Spleen (tissue), 3 donors: ENCODE measurements at regions not wholly inside any gene's neighbourhood (a gene's known extent, or its start where the extent isn't known, plus 50 kb on each side); places are given as distances from the start of the nearest gene placed in this dataset.

Experiments used
- POLR2A ChIP-seq, 3 donors: fragments of 450-650 bp; IDR thresholded peaks; one replicate each; pipeline ENCODE4 v1.5.1; 2017; ENCODE audit warnings: antibody characterized with exemption in 3 of 3, mild to moderate bottlenecking in 1 of 3
- POLR2AphosphoS5 ChIP-seq, 3 donors: sonication (generic); formaldehyde crosslinking; IDR thresholded peaks; one replicate each; pipeline ENCODE4 v1.5.1; 2017; ENCODE audit warnings: antibody characterized with exemption in 3 of 3

DNA sequence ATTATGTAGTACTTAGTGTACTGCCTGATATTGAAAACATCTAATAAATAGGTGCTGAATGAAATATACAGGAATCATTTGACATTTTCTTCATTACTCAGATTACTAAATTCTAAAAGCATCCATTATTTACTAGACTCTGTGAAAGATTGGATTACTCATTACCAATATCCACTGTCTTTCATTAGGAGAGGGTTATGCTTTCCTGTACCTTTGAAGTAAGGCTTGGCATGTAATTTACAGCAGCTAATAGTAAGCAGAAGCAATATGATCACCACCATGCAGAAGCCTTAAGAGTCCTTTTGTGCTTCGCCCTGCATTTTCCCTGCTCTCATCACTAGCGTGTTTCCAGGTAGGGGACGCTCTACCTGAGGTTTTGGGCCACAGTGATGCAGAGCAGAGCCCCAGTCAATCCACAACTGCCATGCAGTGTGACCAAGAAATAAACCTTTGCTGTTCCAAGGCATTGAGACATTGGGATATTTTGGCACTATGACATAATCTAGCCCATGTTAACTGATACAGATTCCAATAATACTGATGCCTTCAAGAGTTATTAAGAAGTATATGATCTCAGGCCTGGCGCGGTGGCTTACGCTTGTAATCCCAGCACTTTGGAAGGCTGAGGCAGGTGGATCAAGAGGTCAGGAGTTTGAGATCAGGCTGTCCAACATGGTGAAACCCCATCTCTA lies 502.8 kb upstream of the MARCKS start:
- no peak for TF ChIP-seq POLR2A (IDR thresholded peaks at IDR 0.05)
- no peak for TF ChIP-seq POLR2AphosphoS5 (IDR thresholded peaks at IDR 0.05)
